Activated effector memory CD4-positive, alpha-beta T cell treated with anti-CD3 and anti-CD28 coated beads, Interleukin-2, amount 50 U/mL, for 16 hours (primary cell): ENCODE measurements at regions not wholly inside any gene's neighbourhood (a gene's known extent, or its start where the extent isn't known, plus 50 kb on each side); places are given as distances from the start of the nearest gene placed in this dataset.
"Not testable (repeated sequence)": the region's sequence is repeated elsewhere in the genome, so short reads cannot be mapped to it uniquely, and the experiment has no call there.

Experiments
- DNase-seq: peaks from one replicate; pipeline ENCODE4 v3.0.0-alpha.2; 2020

- DNase-seq = peak; percentile 33
Observed at GRCh38 chr9:40361018-40361417, 767.5 kb downstream of the FOXD4L6 start.

GRCh38 chr9:40330958-40331357 lies 797.5 kb downstream of the FOXD4L6 start:
- not testable (repeated sequence) for DNase-seq

GRCh38 chr9:40328907-40329306 lies 799.6 kb downstream of the FOXD4L6 start:
- not testable (repeated sequence) for DNase-seq

GRCh38 chr9:40326179-40326578 lies 802.3 kb downstream of the FOXD4L6 start:
- not testable (repeated sequence) for DNase-seq

GRCh38 chr9:40322730-40323129 lies 805.8 kb downstream of the FOXD4L6 start:
- peak; percentile 54 for DNase-seq

GRCh38 chr9:40321857-40322256 lies 806.6 kb downstream of the FOXD4L6 start:
- not testable (repeated sequence) for DNase-seq

- not testable (repeated sequence) for DNase-seq
Observed at GRCh38 chr9:40321204-40321603, 807.3 kb downstream of the FOXD4L6 start.

- DNase-seq = not testable (repeated sequence)
Observed at GRCh38 chr9:40315215-40315614, 813.3 kb downstream of the FOXD4L6 start.

- not testable (repeated sequence) for DNase-seq
Observed at GRCh38 chr9:40289999-40290398, 838.5 kb downstream of the FOXD4L6 start.
